Lower lobe of right lung (tissue), 2 donors: ENCODE measurements at regions not wholly inside any gene's neighbourhood (a gene's known extent, or its start where the extent isn't known, plus 50 kb on each side); places are given as distances from the start of the nearest gene placed in this dataset.

Source experiments
- ATAC-seq, 2 donors: fragments of 200-7000 bp; cut with Tn5 transposase; one replicate each; pipeline ENCODE4 v1.9.1; 2020 to 2022; ENCODE audit warnings: mild to moderate bottlenecking in 2 of 2, moderate library complexity in 2 of 2
- DNase-seq: peaks from one replicate; pipeline ENCODE4 v3.0.0-alpha.2; 2020
- H3K27ac ChIP-seq: fragments of 200-600 bp; one replicate; pipeline ENCODE4 v1.8.0; 2022
- H3K27me3 ChIP-seq: fragments of 200-600 bp; one replicate; pipeline ENCODE4 v1.8.0; 2022; ENCODE audit warnings: low read depth
- H3K36me3 ChIP-seq: fragments of 200-600 bp; one replicate; pipeline ENCODE4 v1.8.0; 2022; ENCODE audit warnings: mild to moderate bottlenecking
- H3K4me1 ChIP-seq: fragments of 200-600 bp; one replicate; pipeline ENCODE4 v1.8.0; 2022
- H3K4me3 ChIP-seq: fragments of 200-600 bp; one replicate; pipeline ENCODE4 v1.8.0; 2022; ENCODE audit warnings: mild to moderate bottlenecking
- H3K9me3 ChIP-seq: fragments of 200-600 bp; one replicate; pipeline ENCODE4 v1.8.0; 2022
- CTCF ChIP-seq: fragments of 200-600 bp; IDR thresholded peaks from one replicate; pipeline ENCODE4 v1.8.0; 2022; ENCODE audit warnings: antibody characterized with exemption, mild to moderate bottlenecking
- intact Hi-C: fragments of 100-400 bp; cut with DNase I; formaldehyde crosslinking; loops from one replicate; pipeline ENCODE4 v1.11.0; 2022
- donor health status: DM: no; HTN: yes; CAD: no; lungs with severe emphysema.

- no peaks in the 10 kb centered on the region for H3K36me3 ChIP-seq
- intact Hi-C loops, result no loop called here
- TF ChIP-seq CTCF, result no peak
- H3K27me3 ChIP-seq, result no peaks in the 10 kb centered on the region
- H3K4me3 ChIP-seq, result no peak overlapping the region
- H3K27ac ChIP-seq, result no peak overlapping the region
- H3K4me1 ChIP-seq, result no peaks in the 10 kb centered on the region
- ATAC-seq (no peak), DNase-seq (no peak)
- no peaks in the 10 kb centered on the region for H3K9me3 ChIP-seq
These were observed 428.2 kb upstream of the CTNND2 start for GRCh38 chr5:12332480-12332879.

- Histone ChIP-seq H3K4me1 (no peaks in the 10 kb centered on the region), H3K9me3 (no peaks in the 10 kb centered on the region), H3K4me3 (no peak overlapping the region), H3K27me3 (no peaks in the 10 kb centered on the region), H3K36me3 (no peaks in the 10 kb centered on the region), H3K27ac (no peak overlapping the region)
- ATAC-seq (no peak), DNase-seq (no peak)
- intact Hi-C loops, result no loop called here
- no peak for TF ChIP-seq CTCF
These were observed 426.8 kb upstream of the CTNND2 start for GRCh38 chr5:12330993-12331588.

- no peaks in the 10 kb centered on the region for H3K4me1 ChIP-seq
- no peak overlapping the region for H3K4me3 ChIP-seq
- H3K36me3 ChIP-seq, result no peaks in the 10 kb centered on the region
- H3K27ac ChIP-seq, result no peak overlapping the region
- intact Hi-C loops, result no loop called here
- DNase-seq (no peak), ATAC-seq (no peak)
- TF ChIP-seq CTCF, result no peak
- no peaks in the 10 kb centered on the region for H3K27me3 ChIP-seq
- no peaks in the 10 kb centered on the region for H3K9me3 ChIP-seq
These were observed 426.1 kb upstream of the CTNND2 start for GRCh38 chr5:12330381-12330780.

GRCh38 chr5:12323637-12324229, 419.5 kb upstream of the CTNND2 start:
- Histone ChIP-seq H3K27me3 (no peaks in the 10 kb centered on the region), H3K4me3 (no peak overlapping the region), H3K36me3 (no peaks in the 10 kb centered on the region), H3K9me3 (no peaks in the 10 kb centered on the region), H3K27ac (no peak overlapping the region), H3K4me1 (no peaks in the 10 kb centered on the region)
- intact Hi-C loops, result no loop called here
- ATAC-seq (no peak), DNase-seq (no peak)
- TF ChIP-seq CTCF, result no peak

GRCh38 chr5:12322042-12322441, 417.8 kb upstream of the CTNND2 start:
- DNase-seq (no peak), ATAC-seq (no peak)
- Histone ChIP-seq H3K4me3 (no peak overlapping the region), H3K27me3 (no peaks in the 10 kb centered on the region), H3K9me3 (no peaks in the 10 kb centered on the region), H3K36me3 (no peaks in the 10 kb centered on the region), H3K27ac (no peak overlapping the region), H3K4me1 (no peaks in the 10 kb centered on the region)
- TF ChIP-seq CTCF, result no peak
- intact Hi-C loops, result no loop called here
